NCI-H2196 treated with DMSO at 0.1 percent for 48 hours (cell line): ENCODE measurements at regions not wholly inside any gene's neighbourhood (a gene's known extent, or its start where the extent isn't known, plus 50 kb on each side); places are given as distances from the start of the nearest gene placed in this dataset.
"Not testable (repeated sequence)": the region's sequence is repeated elsewhere in the genome, so short reads cannot be mapped to it uniquely, and the experiment has no call there.

Source experiments
- DNase-seq: peaks from one replicate; lab custom pipeline; 2025; ENCODE audit not compliant: unreplicated experiment; lab: John Stamatoyannopoulos, UW

DNA sequence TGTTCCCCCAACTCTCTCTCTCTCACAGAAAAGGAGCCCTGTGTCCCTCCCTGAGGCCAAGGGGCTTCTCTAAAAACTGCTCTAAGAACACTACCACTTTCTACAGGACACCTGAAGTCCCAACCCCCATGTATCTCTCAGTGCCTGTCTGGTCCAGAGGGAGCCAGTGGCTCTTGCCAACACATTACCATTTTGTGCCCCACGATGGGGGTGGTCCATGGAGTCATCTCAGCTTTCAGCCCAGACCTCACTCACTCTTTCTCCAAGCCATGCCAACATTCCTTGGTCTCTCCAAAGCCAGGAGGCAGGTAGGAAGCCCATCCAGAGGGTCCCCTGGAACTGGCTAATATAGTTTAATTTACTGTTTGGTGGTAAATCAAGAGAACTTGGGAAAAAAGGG, 962.1 kb upstream of the DEFB115 start:
- DNase-seq: not testable (repeated sequence)

DNA sequence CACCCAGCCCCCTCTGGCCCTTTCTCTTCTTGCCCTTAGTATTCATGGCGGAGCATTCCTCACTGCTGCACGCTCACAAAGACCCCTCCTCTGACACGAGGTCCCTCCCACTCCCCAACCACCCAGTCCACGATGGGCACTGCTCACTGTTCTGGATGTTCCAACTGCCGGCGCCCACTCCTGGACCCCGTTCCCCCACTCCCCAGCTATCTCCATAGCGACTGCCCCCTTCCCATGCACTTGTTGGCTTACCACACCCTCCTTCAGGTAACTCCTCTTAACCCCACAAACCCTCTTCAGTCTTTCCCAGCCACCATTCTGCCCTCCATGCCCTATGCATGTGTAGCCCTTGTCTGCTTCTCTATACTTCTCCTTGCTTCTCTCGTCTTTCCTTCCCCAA, 961.5 kb upstream of the DEFB115 start:
- DNase-seq: not testable (repeated sequence)

DNA sequence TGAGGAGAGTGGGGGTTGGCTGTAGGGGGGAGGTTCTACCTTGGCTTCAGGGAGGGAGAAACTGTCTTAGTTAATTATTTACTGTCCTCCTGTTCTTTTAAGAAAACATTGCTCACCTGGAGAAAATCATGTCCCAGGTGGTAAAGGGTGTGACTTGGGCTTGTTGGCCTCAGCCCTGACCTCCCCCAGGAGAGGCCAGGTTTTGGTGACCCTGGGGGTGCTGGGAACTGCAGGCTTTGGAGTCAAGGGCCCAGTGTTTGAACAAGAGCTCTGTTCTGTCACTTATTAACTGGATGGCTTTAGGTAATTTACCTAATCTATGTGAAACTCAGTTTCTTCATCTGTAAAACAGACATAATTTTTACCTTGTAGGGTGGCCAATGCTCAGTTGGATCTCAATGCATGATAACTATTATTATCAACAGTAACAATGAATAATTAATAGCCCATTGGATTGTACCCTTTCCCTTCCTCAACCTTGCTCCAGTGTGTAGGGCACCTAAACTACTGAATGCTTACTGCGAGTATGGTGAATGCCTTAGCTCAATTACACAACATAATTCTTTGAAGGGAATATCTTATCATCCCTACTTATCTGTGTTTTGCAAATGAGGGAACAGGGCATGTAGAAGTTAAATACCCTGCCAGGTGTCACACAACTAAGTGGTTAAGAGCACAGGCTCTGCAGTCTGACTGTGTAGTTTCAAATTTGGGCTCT, 959.4 kb upstream of the DEFB115 start:
- not testable (repeated sequence) for DNase-seq

DNA sequence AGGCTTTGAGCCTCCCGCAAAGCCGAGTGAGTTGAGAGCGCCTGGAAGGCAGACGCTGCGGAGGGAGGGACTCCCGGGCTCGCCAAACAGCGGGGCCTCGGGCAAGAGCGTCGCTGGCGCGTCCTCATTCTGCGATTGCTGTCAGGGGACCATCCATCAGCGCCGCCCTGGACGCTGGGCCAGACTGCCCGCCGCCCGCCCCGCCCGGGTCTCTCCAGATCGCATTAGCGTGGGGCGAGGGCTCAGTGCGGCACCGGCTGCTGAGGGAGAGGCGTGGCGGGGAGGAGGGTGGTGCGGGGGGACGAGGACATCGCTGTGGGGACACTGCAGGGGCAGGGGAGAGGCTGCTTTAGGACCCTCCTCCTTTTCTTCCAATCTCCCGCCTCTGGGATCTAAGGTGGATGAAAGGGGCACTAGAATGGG, 957.2 kb upstream of the DEFB115 start:
- DNase-seq: not testable (repeated sequence)

DNA sequence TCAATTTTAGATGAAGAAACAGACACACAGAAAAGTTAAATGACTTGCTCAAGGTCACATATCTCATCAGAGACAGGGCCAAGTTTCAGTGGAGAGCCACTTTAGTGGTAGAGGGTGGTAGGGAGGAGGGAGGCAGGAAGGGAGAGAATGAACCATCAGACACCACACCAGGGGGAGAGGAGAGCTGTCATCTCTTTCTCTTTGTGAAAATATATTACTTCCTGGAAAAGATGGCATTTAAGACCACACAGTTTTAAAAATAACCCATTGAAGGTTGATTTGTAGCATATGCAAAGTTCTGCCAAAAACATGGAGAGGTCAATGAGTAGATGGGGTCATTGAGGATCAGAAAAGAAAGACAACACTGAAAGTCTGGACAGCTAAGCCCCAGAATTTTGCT, 954.7 kb upstream of the DEFB115 start:
- DNase-seq: not testable (repeated sequence)

DNA sequence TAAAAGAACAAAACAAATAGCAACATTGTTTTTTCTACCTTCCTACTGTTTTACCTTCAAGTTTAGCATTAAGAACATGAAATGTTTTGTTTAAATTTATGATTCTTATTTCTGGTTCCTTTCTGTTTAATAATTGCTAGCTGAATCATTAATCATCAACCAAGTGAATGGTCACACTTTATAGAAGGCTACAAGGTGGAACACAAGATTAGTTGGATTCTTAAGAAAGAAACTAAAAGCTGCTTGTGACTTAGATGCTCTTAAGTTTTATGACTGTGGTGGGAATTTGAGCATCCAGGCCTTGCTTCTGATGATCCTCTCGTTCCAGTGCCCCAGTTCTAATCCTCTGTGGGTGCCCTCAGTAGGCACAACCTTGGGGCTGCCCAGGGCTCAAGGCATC, 947.5 kb upstream of the DEFB115 start:
- not testable (repeated sequence) for DNase-seq

DNA sequence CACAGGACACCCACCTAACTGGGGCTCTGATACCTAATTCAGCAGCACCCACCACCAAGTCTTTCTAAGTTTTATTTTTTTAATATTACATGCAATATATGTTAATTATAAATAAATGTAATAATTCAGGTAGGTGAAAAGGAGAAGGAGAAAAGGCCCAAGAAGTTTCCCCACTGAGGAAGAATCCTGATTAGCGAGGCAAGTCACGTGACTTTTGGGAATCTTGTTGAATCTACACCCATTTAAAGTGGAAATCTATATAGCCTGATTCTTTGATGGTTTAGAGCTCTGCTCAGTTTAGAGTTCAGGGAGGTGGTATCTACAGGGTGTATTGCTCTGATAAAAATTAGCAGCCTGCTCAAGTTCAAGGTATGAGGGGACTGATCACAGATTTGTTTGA, 947.1 kb upstream of the DEFB115 start:
- not testable (repeated sequence) for DNase-seq

DNA sequence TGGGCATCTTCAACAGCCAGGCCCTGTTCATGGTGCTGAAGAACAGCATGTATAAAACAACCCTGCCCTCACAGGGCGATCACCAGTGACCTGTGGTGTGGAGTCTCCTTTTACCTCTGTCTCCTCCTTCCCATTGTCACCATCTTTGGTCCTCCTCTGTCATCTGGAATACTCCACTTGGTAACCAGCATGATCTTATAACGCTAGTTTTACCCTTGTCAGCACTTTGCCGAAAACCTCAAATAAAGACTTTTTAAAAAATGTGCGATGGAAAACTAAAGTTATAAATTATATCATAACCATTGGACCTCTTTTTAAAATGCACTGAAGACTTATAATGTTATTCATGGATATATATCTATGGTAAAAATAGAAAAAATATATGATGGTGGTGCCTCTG, 945.2 kb upstream of the DEFB115 start:
- not testable (repeated sequence) for DNase-seq

DNA sequence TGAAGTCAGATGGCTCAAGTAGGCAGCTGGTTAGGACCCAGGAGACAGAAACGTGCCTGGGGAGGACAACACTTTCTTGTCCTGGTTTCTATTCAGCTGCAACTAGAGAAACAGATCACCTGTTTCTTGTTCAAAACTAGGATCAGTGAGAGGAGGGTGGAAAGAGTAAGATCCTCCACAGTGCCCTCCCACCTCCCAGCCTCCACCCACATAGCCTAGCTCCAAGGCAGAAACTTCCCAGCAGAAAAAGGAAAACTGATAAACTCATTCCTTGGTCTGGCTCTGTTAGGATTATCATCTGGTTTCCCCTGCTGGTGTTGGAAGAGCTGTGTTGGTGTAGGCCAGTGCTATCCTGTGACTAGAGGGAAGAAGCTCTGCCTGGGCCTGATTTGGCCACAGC, 943.8 kb upstream of the DEFB115 start:
- not testable (repeated sequence) for DNase-seq

DNA sequence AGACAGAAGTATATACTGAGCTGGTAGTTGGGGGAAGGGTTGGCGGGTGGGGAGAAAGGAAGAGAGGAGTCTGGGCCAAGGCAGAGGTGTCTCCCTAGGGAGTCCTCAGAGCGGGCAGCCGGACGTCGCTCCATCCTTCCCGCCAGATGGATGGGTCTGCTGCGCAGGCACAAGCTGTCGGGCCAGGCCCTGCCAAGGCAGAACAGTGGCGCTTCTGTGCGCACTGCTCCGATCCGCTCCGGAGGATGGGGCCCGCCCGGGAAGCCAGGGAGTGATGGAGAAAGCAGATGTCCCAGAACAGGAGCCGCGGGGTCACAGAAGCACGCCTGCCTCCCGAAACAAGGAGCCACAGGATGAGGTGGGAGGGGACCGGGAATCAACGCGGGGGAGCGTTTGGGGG, 941.4 kb upstream of the DEFB115 start:
- DNase-seq: not testable (repeated sequence)

DNA sequence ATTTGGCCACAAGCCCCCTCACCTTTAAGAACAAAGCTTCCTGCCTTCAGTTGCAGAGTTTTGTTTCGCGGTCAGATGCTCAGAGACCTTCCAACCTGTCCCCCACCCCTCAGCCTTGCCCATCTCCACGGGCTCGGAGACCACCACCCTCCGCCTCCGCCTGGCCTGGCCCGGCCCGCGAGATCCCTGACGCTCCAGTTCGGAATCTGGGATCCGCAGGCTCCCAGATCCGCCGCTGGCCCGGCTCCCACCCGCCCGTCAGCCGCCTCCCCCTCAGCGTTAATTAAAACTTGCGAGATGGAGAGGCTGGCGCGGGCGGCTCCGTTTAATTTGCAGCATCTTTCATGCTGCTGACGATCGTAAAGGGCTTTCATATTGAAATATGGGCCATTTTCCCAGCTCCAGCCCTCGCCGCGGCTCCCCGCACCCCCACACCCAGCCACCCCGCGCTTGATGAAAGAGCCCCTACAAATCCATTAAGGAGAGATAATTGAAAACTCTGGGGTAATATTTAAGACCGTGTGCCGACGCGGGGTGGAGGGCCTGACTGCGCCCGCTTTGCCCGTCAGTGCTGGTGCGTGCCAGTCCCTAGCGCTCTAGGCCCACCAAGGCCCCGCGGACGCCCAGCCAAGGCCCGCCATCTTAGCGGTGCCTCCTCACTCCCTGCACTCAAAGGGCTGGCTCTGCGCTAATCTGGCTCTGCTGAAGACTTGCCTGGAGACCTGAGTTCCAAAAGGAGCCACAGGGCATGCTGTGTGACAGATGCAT, 940.7 kb upstream of the DEFB115 start:
- not testable (repeated sequence) for DNase-seq

DNA sequence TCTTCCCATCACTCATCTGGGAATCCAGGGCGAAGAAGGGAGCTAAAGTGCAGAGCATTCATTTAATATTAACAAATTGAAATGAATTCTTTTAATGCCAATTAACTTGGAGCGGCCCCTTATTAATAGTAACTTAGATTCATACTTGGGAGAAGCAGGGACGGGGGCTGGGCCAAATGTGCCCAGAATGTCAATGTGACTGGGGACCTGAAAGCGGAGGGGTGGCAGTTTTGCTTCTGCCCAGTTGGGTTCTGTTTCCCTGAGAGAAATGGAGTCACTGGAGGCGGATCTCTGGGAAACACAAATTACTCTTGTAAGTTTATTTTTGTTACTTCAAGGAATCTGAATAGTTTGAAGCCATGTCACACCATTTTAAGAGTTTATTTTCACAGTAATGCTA, 923.7 kb upstream of the DEFB115 start:
- not testable (repeated sequence) for DNase-seq

DNA sequence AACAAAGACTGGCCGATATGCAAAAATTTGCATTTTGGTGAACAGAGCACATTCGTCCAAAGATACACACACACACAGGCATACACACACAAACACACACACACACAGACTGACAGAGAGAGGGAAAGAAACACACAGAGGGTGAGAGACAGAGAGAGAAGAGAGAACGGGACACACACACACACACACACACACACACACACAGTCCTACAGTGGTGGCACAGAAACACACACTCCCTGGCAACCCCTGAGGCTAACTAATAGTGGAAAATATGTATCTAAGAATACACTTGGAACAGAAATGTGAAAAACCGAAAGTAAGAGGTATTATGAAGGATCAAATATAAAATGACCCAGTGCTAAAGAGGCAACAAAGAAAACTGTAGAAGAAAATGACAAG, 919.9 kb upstream of the DEFB115 start:
- not testable (repeated sequence) for DNase-seq

DNA sequence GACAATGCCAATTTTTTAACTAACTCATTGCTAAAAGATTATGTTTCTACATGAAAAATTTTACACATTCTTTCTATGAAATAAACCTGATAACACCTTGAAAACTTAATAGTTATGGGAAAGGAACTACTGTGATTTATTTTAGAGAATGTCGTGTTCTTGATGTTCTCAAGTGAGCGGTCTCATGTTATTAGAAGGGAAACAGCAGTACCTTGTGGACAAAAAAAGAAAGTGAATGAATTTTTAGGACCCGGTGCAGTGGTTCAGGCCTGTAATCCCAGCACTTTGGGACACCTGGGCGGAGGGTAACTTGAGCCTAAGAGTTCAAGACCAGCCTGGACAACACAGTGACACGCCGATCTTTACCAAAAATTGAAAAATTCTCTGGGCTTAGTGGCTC, 908.5 kb upstream of the DEFB115 start:
- DNase-seq: not testable (repeated sequence)

DNA sequence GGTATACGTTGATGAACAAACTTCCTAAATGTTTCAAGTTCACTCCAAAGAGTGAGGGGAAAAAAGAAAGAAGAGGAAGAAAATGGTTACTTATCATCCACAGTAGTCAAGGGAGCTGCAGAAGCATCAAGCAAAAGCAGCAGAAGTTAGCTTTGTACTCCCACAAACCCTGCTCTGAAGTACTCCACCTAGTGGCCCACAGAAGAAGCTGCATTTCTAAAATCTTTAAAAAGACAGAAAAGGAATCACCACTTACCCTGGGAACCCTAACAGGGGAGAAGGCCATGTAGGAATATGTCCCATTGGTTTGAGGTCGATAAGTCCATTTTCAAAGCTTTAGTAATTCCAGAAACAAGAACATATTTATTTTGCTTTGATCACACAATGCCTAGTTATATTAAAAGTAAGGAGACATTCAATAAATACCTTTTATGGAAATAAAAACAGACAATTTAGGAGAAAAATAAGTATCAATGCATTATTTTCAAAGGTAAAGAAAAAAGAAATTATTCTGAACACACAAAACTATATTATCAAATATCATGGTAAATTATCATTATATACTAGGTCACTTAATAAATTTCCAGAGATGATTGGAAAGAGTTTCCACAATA, 900.5 kb upstream of the DEFB115 start:
- DNase-seq: not testable (repeated sequence)

DNA sequence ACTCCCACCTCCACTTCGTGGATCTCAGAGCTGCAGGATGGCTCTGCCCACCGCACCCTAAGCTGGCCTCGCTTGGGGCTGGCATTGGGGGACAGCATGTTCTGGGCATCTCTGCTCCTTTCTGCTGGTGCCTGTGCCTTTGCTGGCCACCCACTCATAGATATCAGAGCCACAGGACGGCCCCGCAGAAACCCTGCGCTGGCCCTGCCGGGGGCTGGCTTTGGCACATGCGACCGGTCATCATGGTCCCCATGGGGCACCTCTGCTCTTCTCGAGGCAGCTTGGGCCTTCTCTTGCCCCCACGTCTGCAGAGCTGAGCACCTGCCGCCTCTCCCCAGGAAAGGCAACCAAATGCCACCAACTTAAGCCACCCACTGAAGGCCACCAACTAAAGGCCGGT, 895.7 kb upstream of the DEFB115 start:
- not testable (repeated sequence) for DNase-seq

DNA sequence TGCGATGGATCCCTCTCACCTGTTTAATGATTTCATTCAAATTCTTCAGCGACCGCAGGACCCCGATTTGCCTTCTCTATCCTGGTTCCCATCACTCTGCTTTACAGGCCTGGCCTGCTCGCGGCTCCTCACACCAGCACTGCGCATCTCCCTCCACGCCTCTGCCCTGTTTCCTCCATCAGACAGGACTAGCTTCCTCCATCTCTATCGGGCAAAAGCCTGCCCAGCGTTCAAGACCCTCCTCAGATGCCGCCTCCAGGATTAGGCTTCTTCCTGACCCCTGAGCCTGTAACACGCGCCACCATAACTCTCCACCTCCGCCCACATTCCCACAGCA, 881.1 kb upstream of the DEFB115 start:
- not testable (repeated sequence) for DNase-seq

DNA sequence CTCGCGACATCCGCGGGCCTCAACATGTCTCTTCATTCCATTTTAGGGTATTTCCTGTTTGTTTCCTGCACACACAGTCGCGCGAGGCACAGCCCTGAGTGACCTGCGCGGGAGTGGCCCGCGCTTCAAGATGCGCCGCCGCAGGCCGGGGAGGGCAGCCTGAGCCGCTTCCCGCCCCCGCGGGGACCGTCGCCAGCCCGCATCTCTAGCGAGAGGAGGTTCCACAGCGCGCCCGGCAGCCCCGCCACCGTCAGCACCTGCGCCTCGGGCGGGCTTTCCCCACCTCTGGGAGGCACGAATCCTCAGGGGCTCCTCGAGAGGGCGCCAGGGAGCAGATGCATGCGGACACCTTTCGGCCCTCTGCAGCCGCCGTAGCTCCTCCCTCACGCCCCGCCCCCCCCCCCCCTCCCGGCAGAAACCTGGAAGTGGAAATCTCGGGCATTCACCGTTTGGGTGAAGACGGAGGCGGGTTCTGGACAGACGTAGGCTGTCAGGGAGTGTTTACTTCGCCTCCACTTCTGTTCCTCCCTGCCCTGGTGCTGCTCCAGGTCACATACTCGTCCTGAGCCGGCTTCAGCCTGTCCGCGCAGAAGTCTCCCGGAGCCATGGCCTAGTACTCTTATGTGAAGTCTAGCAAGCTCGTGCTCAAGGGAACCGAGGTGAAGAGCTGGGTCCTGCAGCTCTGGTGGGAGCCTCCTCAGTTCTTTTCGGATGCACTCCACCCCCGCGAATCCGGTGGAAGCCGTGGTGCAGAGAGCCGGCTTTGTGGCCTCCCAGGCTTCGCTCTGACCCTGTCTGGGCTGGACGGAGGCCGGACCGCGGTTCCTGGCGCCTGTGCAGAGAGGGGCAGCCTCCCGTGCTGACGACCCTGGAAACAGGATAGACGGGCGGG, 880.5 kb upstream of the DEFB115 start:
- peak; percentile 26 for DNase-seq

DNA sequence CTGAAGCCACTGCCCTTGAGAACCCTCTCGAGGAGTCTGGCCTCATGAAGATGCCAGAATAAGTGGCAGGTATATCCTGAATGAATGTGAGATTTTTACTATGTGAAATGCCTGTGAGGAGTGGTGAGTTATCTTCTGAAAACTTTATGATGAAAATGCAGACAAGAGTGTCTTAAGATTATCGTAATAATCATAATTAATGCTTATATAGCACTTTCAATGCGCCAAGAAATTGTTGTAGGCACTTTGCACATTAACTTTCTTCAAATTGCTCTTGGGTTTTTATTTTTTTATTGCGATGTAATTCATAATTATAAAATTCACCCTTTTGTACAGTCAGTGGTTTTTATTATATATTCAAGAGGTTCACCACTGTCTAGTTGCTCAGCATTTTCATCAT, 879.1 kb upstream of the DEFB115 start:
- DNase-seq: not testable (repeated sequence)

DNA sequence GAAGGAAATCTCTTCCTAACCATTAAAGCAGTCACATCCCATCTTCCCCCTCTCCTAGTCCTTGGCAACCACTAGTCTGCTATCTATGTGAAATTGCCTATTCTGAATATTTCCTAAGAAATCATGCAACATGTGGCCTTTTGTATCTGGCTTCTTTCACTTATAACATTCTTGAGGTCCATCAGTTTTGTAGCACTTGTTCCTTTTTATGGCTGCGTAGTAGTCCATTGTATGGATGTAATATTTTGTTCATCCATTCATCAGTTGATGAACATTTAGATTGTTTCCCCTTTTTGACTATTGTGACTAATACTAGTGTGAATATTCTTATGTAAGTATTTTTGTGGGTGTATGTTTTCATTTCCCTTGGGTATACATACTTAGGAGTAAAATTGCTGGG, 878.7 kb upstream of the DEFB115 start:
- not testable (repeated sequence) for DNase-seq

DNA sequence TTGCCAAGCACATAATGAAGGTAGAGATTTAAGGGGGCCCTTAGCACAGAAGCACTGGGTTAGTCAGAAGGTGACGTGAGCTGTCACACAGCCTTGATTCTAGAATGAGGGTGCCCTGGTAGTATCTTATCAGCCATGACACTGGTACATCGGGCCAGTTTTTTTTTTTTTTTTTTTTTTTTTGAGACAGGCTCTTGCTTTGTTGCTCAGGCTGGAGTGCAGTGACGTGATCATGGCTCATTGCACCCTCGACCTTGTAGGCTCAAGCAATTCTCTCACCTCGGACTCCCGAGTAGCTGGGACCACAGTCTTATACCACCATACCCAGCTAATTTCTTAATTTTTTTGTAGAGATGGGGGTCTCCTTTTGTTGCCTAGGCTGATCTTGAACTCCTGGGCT, 872.6 kb upstream of the DEFB115 start:
- DNase-seq: not testable (repeated sequence)
